GM08714 (cell line): ENCODE measurements at regions not wholly inside any gene's neighbourhood (a gene's known extent, or its start where the extent isn't known, plus 50 kb on each side); places are given as distances from the start of the nearest gene placed in this dataset.

Experiments used
- H3K4me3 ChIP-seq: fragments of 200-500 bp; sonication (Bioruptor generic); 2 replicates; pipeline ENCODE4 v1.5.1; 2014; ENCODE audit warnings: mild to moderate bottlenecking, low read length, inconsistent platforms
- ZNF274 ChIP-seq: IDR thresholded peaks from 2 replicates; pipeline ENCODE4 v1.6.1; 2012; ENCODE audit warnings: mild to moderate bottlenecking, low read depth, low read length

- H3K4me3 ChIP-seq = no peak overlapping the region
- TF ChIP-seq ZNF274 = no peak
Observed at GRCh38 chr10:130658687-130659290, 522.6 kb downstream of the GLRX3 start.

GRCh38 chr10:130659528-130659927, 523.3 kb downstream of the GLRX3 start:
- no peak overlapping the region for H3K4me3 ChIP-seq

GRCh38 chr10:130660266-130660665, 524.1 kb downstream of the GLRX3 start:
- no peak for TF ChIP-seq ZNF274
- H3K4me3 ChIP-seq = no peak overlapping the region

More at GRCh38 chr10:130659528-130659927, 523.3 kb downstream of the GLRX3 start:
- no peak for TF ChIP-seq ZNF274

GRCh38 chr10:130661419-130661818, 525.2 kb downstream of the GLRX3 start:
- TF ChIP-seq ZNF274 = no peak
- no peak overlapping the region for H3K4me3 ChIP-seq

GRCh38 chr10:130662775-130663174, 526.6 kb downstream of the GLRX3 start:
- H3K4me3 ChIP-seq = no peak overlapping the region
- TF ChIP-seq ZNF274 = no peak

- no peak overlapping the region for H3K4me3 ChIP-seq
- no peak for TF ChIP-seq ZNF274
Observed at GRCh38 chr10:130664526-130664925, 528.3 kb downstream of the GLRX3 start.

GRCh38 chr10:130666215-130666614, 530.0 kb downstream of the GLRX3 start:
- TF ChIP-seq ZNF274 = no peak
- H3K4me3 ChIP-seq = no peak overlapping the region

- H3K4me3 ChIP-seq = no peak overlapping the region
- TF ChIP-seq ZNF274 = no peak
Observed at GRCh38 chr10:130686689-130687300, 550.6 kb downstream of the GLRX3 start.

- H3K4me3 ChIP-seq = no peak overlapping the region
Observed at GRCh38 chr10:130687566-130687965, 551.4 kb downstream of the GLRX3 start.

GRCh38 chr10:130689743-130690626, 553.8 kb downstream of the GLRX3 start:
- H3K4me3 ChIP-seq = no peak overlapping the region
- TF ChIP-seq ZNF274 = no peak

More at GRCh38 chr10:130687566-130687965, 551.4 kb downstream of the GLRX3 start:
- TF ChIP-seq ZNF274 = no peak

GRCh38 chr10:130691776-130692175, 555.6 kb downstream of the GLRX3 start:
- TF ChIP-seq ZNF274 = no peak

GRCh38 chr10:130696870-130697269, 560.7 kb downstream of the GLRX3 start:
- TF ChIP-seq ZNF274 = no peak
- H3K4me3 ChIP-seq = no peak overlapping the region

More at GRCh38 chr10:130691776-130692175, 555.6 kb downstream of the GLRX3 start:
- no peak overlapping the region for H3K4me3 ChIP-seq

GRCh38 chr10:130707389-130707979, 571.3 kb downstream of the GLRX3 start:
- no peak for TF ChIP-seq ZNF274
- H3K4me3 ChIP-seq = no peak overlapping the region

GRCh38 chr10:130708465-130709070, 572.4 kb downstream of the GLRX3 start:
- no peak for TF ChIP-seq ZNF274
- no peak overlapping the region for H3K4me3 ChIP-seq
